ENCODE measurements at regions not wholly inside any gene's neighbourhood (a gene's known extent, or its start where the extent isn't known, plus 50 kb on each side); places are given as distances from the start of the nearest gene placed in this dataset.

DNA sequence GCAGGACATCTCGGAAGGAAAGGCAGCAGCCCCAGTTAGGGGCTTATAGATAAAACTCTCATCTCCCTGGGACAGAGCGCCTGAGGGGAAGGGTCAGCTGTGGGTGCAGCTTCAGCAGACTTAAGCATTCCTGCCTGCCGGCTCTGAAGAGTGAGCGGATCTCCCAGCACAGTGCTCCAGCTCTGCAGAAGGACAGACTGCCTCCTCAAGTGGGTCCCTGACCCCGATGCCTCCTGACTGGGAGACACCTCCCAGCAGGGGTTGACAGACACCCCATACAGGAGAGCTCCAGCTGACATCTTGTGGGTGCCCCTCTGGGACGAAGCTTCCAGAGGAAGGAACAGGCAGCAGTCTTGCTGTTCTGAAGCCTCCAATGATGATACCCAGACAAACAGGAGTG lies 117.1 kb upstream of the POT1 start:
- TF ChIP-seq POLR2A (IDR thresholded peaks at IDR 0.05; ENCODE audit: low read depth, low read length) = no peak
- no peak for TF ChIP-seq POLR2AphosphoS5 (IDR thresholded peaks at IDR 0.05; ENCODE audit: low read depth, low read length)
- no peak for TF ChIP-seq TAF1 (IDR thresholded peaks at IDR 0.05; ENCODE audit: borderline replicate concordance, low read depth, low read length)
